CD14-positive monocyte (primary cell): ENCODE measurements at regions not wholly inside any gene's neighbourhood (a gene's known extent, or its start where the extent isn't known, plus 50 kb on each side); places are given as distances from the start of the nearest gene placed in this dataset.

ENCODE experiments used
- DNase-seq, 3 donors: peaks; one replicate each; pipeline ENCODE4 v3.0.0-alpha.2; 2011 to 2022
- H2AFZ ChIP-seq: 2 replicates; pipeline ENCODE4 v1.6.0; 2012; ENCODE audit warnings: mild to moderate bottlenecking, low read depth, low read length, inconsistent platforms; ENCODE audit not compliant: insufficient read depth, poor library complexity, severe bottlenecking
- H3K27ac ChIP-seq, 2 donors: 1 replicate in 1 of 2; 2 replicates in 1 of 2; pipeline ENCODE4 v1.5.1; 2012 to 2013; ENCODE audit warnings: low read length in 2 of 2, control low read depth in 1 of 2, inconsistent platforms in 1 of 2, low read depth in 1 of 2, mild to moderate bottlenecking in 1 of 2
- H3K27me3 ChIP-seq, 2 donors: one replicate each; pipeline versions ENCODE4 v1.6.0 to v1.6.1; 2011 to 2013; ENCODE audit warnings: low read length in 2 of 2; ENCODE audit not compliant: control insufficient read depth in 2 of 2, insufficient read depth in 2 of 2
- H3K36me3 ChIP-seq, 2 donors: replicated peaks in 1 of 2; 1 replicate in 1 of 2; 2 replicates in 1 of 2; pipeline versions ENCODE4 v1.5.1 to v1.6.1; 2012 to 2013; ENCODE audit warnings: low read length in 2 of 2, control low read depth in 1 of 2, inconsistent platforms in 1 of 2, mild to moderate bottlenecking in 1 of 2; ENCODE audit not compliant: insufficient read depth in 2 of 2, control insufficient read depth in 1 of 2
- H3K4me1 ChIP-seq, 2 donors: 1 replicate in 1 of 2; 2 replicates in 1 of 2; pipeline versions ENCODE4 v1.5.1 to v1.6.1; 2012 to 2013; ENCODE audit warnings: low read length in 2 of 2, control low read depth in 1 of 2, inconsistent platforms in 1 of 2, mild to moderate bottlenecking in 1 of 2, moderate library complexity in 1 of 2; ENCODE audit not compliant: insufficient read depth in 2 of 2, control insufficient read depth in 1 of 2
- H3K4me2 ChIP-seq: replicated peaks from 2 replicates; pipeline ENCODE3; 2012; ENCODE audit warnings: low read length, moderate library complexity, mild to moderate bottlenecking; ENCODE audit not compliant: poor library complexity, severe bottlenecking; ENCODE audit errors: extremely low read depth
- H3K4me3 ChIP-seq, 3 experiments: fragments of 200-600 bp in 1 of 3; sonication (generic) in 1 of 3; replicated peaks in 1 of 3; 1 replicate in 2 of 3; 2 replicates in 1 of 3; pipeline ENCODE4 v1.5.1; 2011 to 2013; ENCODE audit warnings: low read length in 3 of 3, mild to moderate bottlenecking in 3 of 3, control low read depth in 2 of 3, low read depth in 2 of 3, inconsistent platforms in 1 of 3, moderate library complexity in 1 of 3
- H3K79me2 ChIP-seq: 2 replicates; pipeline ENCODE4 v1.6.0; 2012; ENCODE audit warnings: mild to moderate bottlenecking, control low read depth, inconsistent platforms, low read length, moderate library complexity; ENCODE audit not compliant: insufficient read depth
- H3K9ac ChIP-seq: 2 replicates; pipeline ENCODE4 v1.6.0; 2017; ENCODE audit warnings: low read length, mild to moderate bottlenecking; ENCODE audit not compliant: insufficient read depth, poor library complexity, severe bottlenecking
- H3K9me3 ChIP-seq, 2 donors: replicated peaks in 1 of 2; 1 replicate in 1 of 2; 2 replicates in 1 of 2; pipeline versions ENCODE4 v1.5.1 to v1.6.1; 2012 to 2013; ENCODE audit warnings: low read length in 2 of 2, control low read depth in 1 of 2; ENCODE audit not compliant: control insufficient read depth in 1 of 2, insufficient read depth in 1 of 2
- H4K20me1 ChIP-seq: 2 replicates; pipeline ENCODE4 v1.6.0; 2012; ENCODE audit warnings: mild to moderate bottlenecking, low read length, control low read depth, moderate library complexity; ENCODE audit not compliant: insufficient read depth
- H3K27ac Mint-ChIP-seq, 7 donors: one replicate each; pipeline ENCODE4 v1.8.0; 2020; ENCODE audit warnings: mild to moderate bottlenecking in 7 of 7, mixed read lengths in 7 of 7, moderate library complexity in 6 of 7, inconsistent platforms in 2 of 7
- H3K27me3 Mint-ChIP-seq, 3 donors: one replicate each; pipeline ENCODE4 v1.8.0; 2021 to 2022; ENCODE audit warnings: low read depth in 3 of 3, mild to moderate bottlenecking in 3 of 3, mixed read lengths in 3 of 3, moderate library complexity in 3 of 3, inconsistent platforms in 1 of 3
- H3K36me3 Mint-ChIP-seq, 2 donors: one replicate each; pipeline ENCODE4 v1.8.0; 2020; ENCODE audit warnings: mixed read lengths in 2 of 2, inconsistent platforms in 1 of 2, mild to moderate bottlenecking in 1 of 2
- H3K4me1 Mint-ChIP-seq: one replicate; pipeline ENCODE4 v1.8.0; 2020; ENCODE audit warnings: mild to moderate bottlenecking, mixed read lengths
- H3K4me3 Mint-ChIP-seq, 2 donors: one replicate each; pipeline ENCODE4 v1.8.0; 2020; ENCODE audit warnings: mild to moderate bottlenecking in 2 of 2, mixed read lengths in 2 of 2, moderate library complexity in 1 of 2
- H3K9me3 Mint-ChIP-seq, 7 donors: one replicate each; pipeline ENCODE4 v1.8.0; 2020 to 2022; ENCODE audit warnings: mixed read lengths in 7 of 7, mild to moderate bottlenecking in 6 of 7, moderate library complexity in 6 of 7, inconsistent platforms in 2 of 7
- WGBS: methylation state at CpG from one replicate; pipeline ENCODE4 v1.1.5; 2013; ENCODE audit warnings: missing lambda C conversion rate; ENCODE audit not compliant: insufficient coverage; 5-methylcytosine and 5-hydroxymethylcytosine counted together
- intact Hi-C, 2 donors: fragments of 100-400 bp; cut with micrococcal nuclease; formaldehyde crosslinking; loops; one replicate each; pipeline versions ENCODE4 v1.15.0 to v1.15.1; 2023
- TF ChIP-seq, protein P1 (sequence below): fragments of 200-600 bp; IDR thresholded peaks from one replicate; pipeline ENCODE4 v1.8.0; 2022; ENCODE audit warnings: antibody characterized with exemption, mild to moderate bottlenecking

DNA sequence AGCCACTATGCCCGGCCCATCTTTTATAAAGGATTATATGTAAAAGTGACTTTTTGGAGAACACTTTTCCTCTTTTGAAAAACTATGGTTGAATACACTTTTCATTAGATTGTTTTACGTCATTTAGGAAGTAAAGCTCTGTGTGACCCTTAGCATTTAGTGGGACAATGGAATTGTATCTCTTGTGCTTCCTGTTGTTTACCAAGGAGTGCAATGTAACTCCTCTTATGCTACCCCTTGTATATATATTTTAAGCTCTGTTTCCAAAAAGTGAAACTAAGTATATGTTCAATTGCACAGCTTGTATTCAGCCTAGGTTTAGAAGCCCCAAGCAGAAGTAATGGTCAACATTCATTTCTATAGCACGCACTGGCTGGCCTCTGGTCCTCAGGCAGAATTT lies 183.1 kb upstream of the CITED2 start:
- TF ChIP-seq, protein P1, sequence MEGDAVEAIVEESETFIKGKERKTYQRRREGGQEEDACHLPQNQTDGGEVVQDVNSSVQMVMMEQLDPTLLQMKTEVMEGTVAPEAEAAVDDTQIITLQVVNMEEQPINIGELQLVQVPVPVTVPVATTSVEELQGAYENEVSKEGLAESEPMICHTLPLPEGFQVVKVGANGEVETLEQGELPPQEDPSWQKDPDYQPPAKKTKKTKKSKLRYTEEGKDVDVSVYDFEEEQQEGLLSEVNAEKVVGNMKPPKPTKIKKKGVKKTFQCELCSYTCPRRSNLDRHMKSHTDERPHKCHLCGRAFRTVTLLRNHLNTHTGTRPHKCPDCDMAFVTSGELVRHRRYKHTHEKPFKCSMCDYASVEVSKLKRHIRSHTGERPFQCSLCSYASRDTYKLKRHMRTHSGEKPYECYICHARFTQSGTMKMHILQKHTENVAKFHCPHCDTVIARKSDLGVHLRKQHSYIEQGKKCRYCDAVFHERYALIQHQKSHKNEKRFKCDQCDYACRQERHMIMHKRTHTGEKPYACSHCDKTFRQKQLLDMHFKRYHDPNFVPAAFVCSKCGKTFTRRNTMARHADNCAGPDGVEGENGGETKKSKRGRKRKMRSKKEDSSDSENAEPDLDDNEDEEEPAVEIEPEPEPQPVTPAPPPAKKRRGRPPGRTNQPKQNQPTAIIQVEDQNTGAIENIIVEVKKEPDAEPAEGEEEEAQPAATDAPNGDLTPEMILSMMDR, result no peak
- intact Hi-C loops, result no loop called here
- H3K36me3 ChIP-seq, result no peaks in the 10 kb centered on the region
- Mint-ChIP-seq H3K4me3 (no peak overlapping the region), H3K36me3 (no peaks in the 10 kb centered on the region), H3K27me3 (peaks cover 0 to 2% (median 0%) of the 10 kb centered on the region in 3 donors), H3K4me1 (no peaks in the 10 kb centered on the region), H3K27ac (no peak overlapping the region), H3K9me3 (peaks cover 11 to 20% (median 14%) of the 10 kb centered on the region in 7 donors)
- no peak overlapping the region for H2AFZ ChIP-seq
- no peak overlapping the region for H3K4me3 ChIP-seq
- peaks cover 0 to 7% of the 10 kb centered on the region in 2 donors for H3K9me3 ChIP-seq
- H4K20me1 ChIP-seq, result no peaks in the 10 kb centered on the region
- no peaks in the 10 kb centered on the region for H3K27me3 ChIP-seq
- no peak overlapping the region for H3K4me2 ChIP-seq
- no CpG with 5 or more reads among the region's 3 CpGs for WGBS
- no peaks in the 10 kb centered on the region for H3K4me1 ChIP-seq
- no peaks in the 10 kb centered on the region for H3K79me2 ChIP-seq
- no peak overlapping the region for H3K9ac ChIP-seq
- no peak overlapping the region for H3K27ac ChIP-seq
- no peak for DNase-seq

DNA sequence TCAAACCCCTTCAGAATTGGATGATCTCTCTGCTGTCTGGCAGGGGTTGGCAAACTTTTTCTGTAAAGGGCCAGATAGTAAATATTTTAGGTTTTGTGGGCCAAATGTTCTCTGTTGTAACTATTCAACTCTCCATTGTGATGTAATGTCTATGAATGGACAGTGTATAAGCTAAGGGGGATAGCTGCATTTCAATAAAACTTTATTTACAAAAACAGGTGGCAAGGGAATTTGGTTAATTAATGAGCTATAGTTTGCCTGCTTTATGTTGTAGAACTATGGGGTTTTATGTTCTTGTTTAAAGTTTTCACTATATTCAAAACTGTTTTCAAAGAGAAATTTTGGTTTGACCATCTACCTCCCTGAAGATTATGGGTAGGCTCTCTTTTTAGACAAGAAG lies 182.1 kb upstream of the CITED2 start:
- Histone ChIP-seq H2AFZ (no peak overlapping the region), H3K4me1 (no peaks in the 10 kb centered on the region), H3K79me2 (no peaks in the 10 kb centered on the region), H3K9me3 (peaks cover 0 to 7% of the 10 kb centered on the region in 2 donors), H4K20me1 (no peaks in the 10 kb centered on the region), H3K4me2 (no peak overlapping the region), H3K9ac (no peak overlapping the region), H3K27ac (no peak overlapping the region), H3K27me3 (no peaks in the 10 kb centered on the region), H3K36me3 (no peaks in the 10 kb centered on the region), H3K4me3 (no peak overlapping the region)
- intact Hi-C loops, result no loop called here
- Mint-ChIP-seq H3K9me3 (peaks cover 5 to 15% (median 11%) of the 10 kb centered on the region in 7 donors), H3K36me3 (no peaks in the 10 kb centered on the region), H3K4me1 (no peaks in the 10 kb centered on the region), H3K27me3 (peaks cover 0 to 2% (median 0%) of the 10 kb centered on the region in 3 donors), H3K4me3 (no peak overlapping the region), H3K27ac (no peak overlapping the region)
- no peak for DNase-seq
- TF ChIP-seq, protein P1, result no peak
